Chondrocyte (in vitro differentiated cells): ENCODE measurements at regions not wholly inside any gene's neighbourhood (a gene's known extent, or its start where the extent isn't known, plus 50 kb on each side); places are given as distances from the start of the nearest gene placed in this dataset.

Experiments
- DNase-seq: peaks from one replicate; pipeline ENCODE4 v3.0.0; 2021; ENCODE audit warnings: mixed read lengths, low spot score
- H3K27ac Mint-ChIP-seq: one replicate; pipeline ENCODE4 v1.8.0; 2021; ENCODE audit warnings: mild to moderate bottlenecking, moderate library complexity, mixed read lengths; ENCODE audit not compliant: unreplicated experiment
- H3K27me3 Mint-ChIP-seq: 2 replicates; pipeline ENCODE4 v1.8.0; 2021; ENCODE audit warnings: low read depth, mixed read lengths
- H3K36me3 Mint-ChIP-seq: 2 replicates; pipeline ENCODE4 v1.8.0; 2021; ENCODE audit warnings: low read depth, mixed read lengths
- H3K4me1 Mint-ChIP-seq: 2 replicates; pipeline ENCODE4 v1.8.0; 2021; ENCODE audit warnings: low read depth, mild to moderate bottlenecking, mixed read lengths
- H3K4me3 Mint-ChIP-seq: one replicate; pipeline ENCODE4 v1.8.0; 2021; ENCODE audit warnings: mild to moderate bottlenecking, moderate library complexity, mixed read lengths; ENCODE audit not compliant: unreplicated experiment
- H3K9me3 Mint-ChIP-seq: 2 replicates; pipeline ENCODE4 v1.8.0; 2021; ENCODE audit warnings: low read depth, mixed read lengths
- TF ChIP-seq, protein P1 (sequence below): fragments of 200-600 bp; sonication (generic); IDR thresholded peaks from 2 replicates; pipeline ENCODE4 v1.5.0; 2021; ENCODE audit warnings: antibody characterized with exemption, mild to moderate bottlenecking, moderate library complexity

DNA sequence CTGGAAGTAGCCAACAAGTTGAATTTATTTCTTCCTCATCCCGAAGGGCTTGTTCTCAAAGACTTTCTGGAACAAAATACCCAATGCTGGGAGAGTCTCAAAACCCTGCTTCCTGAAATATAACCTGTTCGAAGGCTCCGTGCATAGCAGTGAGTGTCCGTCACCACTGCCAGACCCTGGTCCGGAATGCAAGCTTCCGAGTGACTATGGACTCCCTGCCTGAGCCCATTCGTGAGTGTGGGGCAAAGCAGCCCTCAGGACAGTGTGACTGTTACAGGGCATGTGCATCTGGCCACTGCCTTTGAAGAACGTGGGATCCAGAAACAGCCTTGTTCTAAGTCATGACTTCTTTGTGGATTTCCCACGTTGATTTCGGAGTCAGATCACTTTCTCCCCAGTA is 214.5 kb upstream of the IGF1R start:
- no peak overlapping the region for H3K27ac Mint-ChIP-seq
- peaks cover 2% of the 10 kb centered on the region for H3K9me3 Mint-ChIP-seq
- H3K4me3 Mint-ChIP-seq: no peak overlapping the region
- DNase-seq: no peak
- peaks cover under 1% of the 10 kb centered on the region for H3K4me1 Mint-ChIP-seq
- TF ChIP-seq, protein P1, sequence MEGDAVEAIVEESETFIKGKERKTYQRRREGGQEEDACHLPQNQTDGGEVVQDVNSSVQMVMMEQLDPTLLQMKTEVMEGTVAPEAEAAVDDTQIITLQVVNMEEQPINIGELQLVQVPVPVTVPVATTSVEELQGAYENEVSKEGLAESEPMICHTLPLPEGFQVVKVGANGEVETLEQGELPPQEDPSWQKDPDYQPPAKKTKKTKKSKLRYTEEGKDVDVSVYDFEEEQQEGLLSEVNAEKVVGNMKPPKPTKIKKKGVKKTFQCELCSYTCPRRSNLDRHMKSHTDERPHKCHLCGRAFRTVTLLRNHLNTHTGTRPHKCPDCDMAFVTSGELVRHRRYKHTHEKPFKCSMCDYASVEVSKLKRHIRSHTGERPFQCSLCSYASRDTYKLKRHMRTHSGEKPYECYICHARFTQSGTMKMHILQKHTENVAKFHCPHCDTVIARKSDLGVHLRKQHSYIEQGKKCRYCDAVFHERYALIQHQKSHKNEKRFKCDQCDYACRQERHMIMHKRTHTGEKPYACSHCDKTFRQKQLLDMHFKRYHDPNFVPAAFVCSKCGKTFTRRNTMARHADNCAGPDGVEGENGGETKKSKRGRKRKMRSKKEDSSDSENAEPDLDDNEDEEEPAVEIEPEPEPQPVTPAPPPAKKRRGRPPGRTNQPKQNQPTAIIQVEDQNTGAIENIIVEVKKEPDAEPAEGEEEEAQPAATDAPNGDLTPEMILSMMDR: no peak
- H3K27me3 Mint-ChIP-seq: peaks cover 2% of the 10 kb centered on the region
- no peaks in the 10 kb centered on the region for H3K36me3 Mint-ChIP-seq

DNA sequence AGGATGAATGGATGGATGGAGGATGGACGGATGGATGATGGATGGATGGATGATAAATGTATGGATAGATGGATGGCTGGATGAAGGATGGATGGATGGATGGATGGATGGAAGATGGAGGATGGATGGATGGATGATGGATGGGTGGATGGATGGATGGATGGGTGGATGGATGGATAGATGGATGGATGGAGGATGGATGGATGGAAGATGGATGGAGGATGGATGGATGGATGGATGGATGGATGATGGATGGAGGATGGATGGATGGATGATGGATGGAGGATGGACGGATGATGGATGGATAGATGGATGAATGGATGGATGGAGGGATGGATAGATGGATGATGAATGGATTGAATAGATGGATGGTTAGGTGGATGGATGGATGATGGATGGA is 210.6 kb upstream of the IGF1R start:
- no peak for DNase-seq
- Mint-ChIP-seq H3K36me3 (no peaks in the 10 kb centered on the region), H3K27me3 (peaks cover 8% of the 10 kb centered on the region), H3K4me1 (peaks cover 6% of the 10 kb centered on the region), H3K27ac (no peak overlapping the region), H3K9me3 (no peaks in the 10 kb centered on the region), H3K4me3 (no peak overlapping the region)
- TF ChIP-seq, protein P1: no peak

DNA sequence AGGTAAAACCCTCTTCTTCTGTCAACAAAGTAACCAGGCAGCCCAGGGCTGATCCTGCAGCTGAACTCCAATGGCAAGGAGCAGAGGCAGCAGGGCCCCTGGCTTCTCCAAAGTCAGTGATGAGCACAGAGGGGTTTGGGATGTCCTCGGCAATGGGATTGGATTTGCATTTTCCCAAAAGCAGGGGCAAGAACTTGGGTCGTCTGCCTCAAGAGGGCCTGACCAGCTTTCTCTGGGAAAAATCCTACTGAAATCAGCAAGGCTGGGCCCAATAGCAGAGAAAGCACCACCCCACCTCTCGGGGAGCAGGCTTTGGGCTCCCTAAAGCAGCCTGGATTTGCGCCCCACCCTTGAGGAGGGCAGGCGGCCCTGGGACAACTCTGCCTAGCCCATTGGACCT is 210.0 kb upstream of the IGF1R start:
- Mint-ChIP-seq H3K9me3 (no peaks in the 10 kb centered on the region), H3K27me3 (peaks cover 8% of the 10 kb centered on the region), H3K4me1 (peaks cover 11% of the 10 kb centered on the region), H3K27ac (no peak overlapping the region), H3K4me3 (no peak overlapping the region), H3K36me3 (no peaks in the 10 kb centered on the region)
- TF ChIP-seq, protein P1: no peak
- DNase-seq: no peak

DNA sequence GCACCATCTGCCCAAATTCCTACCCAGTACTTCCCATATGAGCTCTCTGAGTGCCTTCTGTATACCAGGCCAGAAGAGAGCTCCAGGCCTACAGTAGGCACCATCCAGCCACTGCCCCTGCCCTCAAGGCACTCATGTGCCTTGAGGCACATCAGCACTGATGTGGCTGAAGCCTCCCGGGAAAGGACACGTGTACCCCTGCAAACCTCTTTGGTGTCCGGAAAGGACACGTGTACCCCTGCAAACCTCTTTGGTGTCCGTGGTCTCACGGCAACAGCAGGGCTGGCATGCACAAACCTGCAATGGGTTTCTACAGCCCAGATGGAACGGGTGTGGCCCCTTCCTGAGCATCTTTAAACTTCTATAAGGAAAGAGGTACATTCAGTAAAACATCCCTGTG is 209.4 kb upstream of the IGF1R start:
- no peak overlapping the region for H3K4me3 Mint-ChIP-seq
- H3K4me1 Mint-ChIP-seq: peaks cover 11% of the 10 kb centered on the region
- no peak overlapping the region for H3K27ac Mint-ChIP-seq
- H3K9me3 Mint-ChIP-seq: no peaks in the 10 kb centered on the region
- H3K36me3 Mint-ChIP-seq: no peaks in the 10 kb centered on the region
- DNase-seq: no peak
- TF ChIP-seq, protein P1: no peak
- peaks cover 7% of the 10 kb centered on the region for H3K27me3 Mint-ChIP-seq

DNA sequence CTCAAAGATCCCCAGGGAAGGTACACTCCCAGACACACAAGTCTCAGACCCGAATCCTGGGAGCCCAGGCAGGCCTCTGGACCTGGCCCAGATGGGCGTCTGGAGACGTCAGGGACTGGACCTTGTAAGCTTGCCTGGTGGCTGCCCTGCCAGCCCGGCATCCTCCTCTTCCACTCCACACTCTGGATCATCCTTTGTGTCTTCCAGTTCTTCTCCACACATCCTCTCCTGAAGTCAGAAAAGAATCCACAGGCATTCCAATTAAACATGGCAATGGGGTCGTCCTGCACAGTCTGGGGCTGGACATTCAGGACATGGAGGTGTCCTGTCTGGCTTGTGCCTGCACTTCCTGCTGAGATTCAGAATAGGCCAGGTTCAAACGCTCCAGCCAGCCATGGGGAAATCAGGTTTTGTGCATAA is 208.8 kb upstream of the IGF1R start:
- Mint-ChIP-seq H3K27ac (no peak overlapping the region), H3K36me3 (no peaks in the 10 kb centered on the region), H3K4me1 (peaks cover 16% of the 10 kb centered on the region), H3K27me3 (peaks cover 12% of the 10 kb centered on the region), H3K9me3 (no peaks in the 10 kb centered on the region), H3K4me3 (no peak overlapping the region)
- TF ChIP-seq, protein P1: no peak
- no peak for DNase-seq
